Transverse colon (tissue), 4 donors: ENCODE measurements at regions not wholly inside any gene's neighbourhood (a gene's known extent, or its start where the extent isn't known, plus 50 kb on each side); places are given as distances from the start of the nearest gene placed in this dataset.

Source experiments
- EP300 ChIP-seq: sonication (generic); formaldehyde crosslinking; IDR thresholded peaks from one replicate; pipeline ENCODE4 v1.6.1; 2017; ENCODE audit warnings: antibody characterized with exemption, low read depth
- POLR2A ChIP-seq: fragments of 450-650 bp; IDR thresholded peaks from one replicate; pipeline ENCODE4 v1.6.1; 2016; ENCODE audit warnings: antibody characterized with exemption, mild to moderate bottlenecking, moderate library complexity
- POLR2AphosphoS5 ChIP-seq, 3 donors: sonication (generic); formaldehyde crosslinking; IDR thresholded peaks; one replicate each; pipeline ENCODE4 v1.6.1; 2016; ENCODE audit warnings: antibody characterized with exemption in 3 of 3
- TF ChIP-seq, protein P1 (sequence below), 5 experiments: fragments of 200-600 bp in 3 of 5; fragments of 450-650 bp in 2 of 5; sonication (generic) in 3 of 5; IDR thresholded peaks; 1 replicate in 2 of 5; 2 replicates in 3 of 5; pipeline ENCODE4 v1.5.1; 2016 to 2017; ENCODE audit warnings: antibody characterized with exemption in 5 of 5, inconsistent platforms in 3 of 5, mild to moderate bottlenecking in 2 of 5, moderate library complexity in 1 of 5

DNA sequence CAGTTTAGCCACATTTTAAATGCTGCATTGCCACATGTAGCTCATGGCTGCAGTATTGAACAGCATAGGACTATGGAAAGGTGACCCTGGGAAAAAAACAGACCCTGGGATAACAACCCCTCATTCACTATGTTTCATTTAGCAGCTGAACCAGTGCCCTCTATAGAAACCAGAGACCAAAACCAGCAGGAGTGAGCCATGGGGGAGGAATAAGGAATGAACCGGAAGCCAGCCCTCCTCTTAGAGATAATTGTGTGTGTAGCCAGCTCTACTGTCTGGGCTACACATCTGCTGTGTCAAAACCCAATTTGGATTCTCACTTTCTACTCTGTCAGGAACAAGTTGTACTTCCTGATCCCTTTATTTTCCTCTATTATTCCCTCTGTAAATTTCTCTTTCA, 158.5 kb upstream of the S100G start:
- TF ChIP-seq POLR2A (no peak), POLR2AphosphoS5 (IDR thresholded peaks at IDR 0.05) (no peak), EP300 (no peak)
- TF ChIP-seq, protein P1, sequence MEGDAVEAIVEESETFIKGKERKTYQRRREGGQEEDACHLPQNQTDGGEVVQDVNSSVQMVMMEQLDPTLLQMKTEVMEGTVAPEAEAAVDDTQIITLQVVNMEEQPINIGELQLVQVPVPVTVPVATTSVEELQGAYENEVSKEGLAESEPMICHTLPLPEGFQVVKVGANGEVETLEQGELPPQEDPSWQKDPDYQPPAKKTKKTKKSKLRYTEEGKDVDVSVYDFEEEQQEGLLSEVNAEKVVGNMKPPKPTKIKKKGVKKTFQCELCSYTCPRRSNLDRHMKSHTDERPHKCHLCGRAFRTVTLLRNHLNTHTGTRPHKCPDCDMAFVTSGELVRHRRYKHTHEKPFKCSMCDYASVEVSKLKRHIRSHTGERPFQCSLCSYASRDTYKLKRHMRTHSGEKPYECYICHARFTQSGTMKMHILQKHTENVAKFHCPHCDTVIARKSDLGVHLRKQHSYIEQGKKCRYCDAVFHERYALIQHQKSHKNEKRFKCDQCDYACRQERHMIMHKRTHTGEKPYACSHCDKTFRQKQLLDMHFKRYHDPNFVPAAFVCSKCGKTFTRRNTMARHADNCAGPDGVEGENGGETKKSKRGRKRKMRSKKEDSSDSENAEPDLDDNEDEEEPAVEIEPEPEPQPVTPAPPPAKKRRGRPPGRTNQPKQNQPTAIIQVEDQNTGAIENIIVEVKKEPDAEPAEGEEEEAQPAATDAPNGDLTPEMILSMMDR (IDR thresholded peaks at IDR 0.05), result no peak
